NCI-H1417 (cell line): ENCODE measurements at regions not wholly inside any gene's neighbourhood (a gene's known extent, or its start where the extent isn't known, plus 50 kb on each side); places are given as distances from the start of the nearest gene placed in this dataset.

Experiments
- DNase-seq, 3 experiments: peaks; one replicate each; lab custom pipeline; 2025; lab: John Stamatoyannopoulos, UW

GRCh38 chr15:87245592-87245991, 1010.9 kb downstream of the NTRK3 start:
- no peak for DNase-seq

- DNase-seq: no peak
These were observed 1013.1 kb downstream of the NTRK3 start for GRCh38 chr15:87243474-87243873.

GRCh38 chr15:87239582-87240230, 1016.8 kb downstream of the NTRK3 start:
- no peak for DNase-seq

DNA sequence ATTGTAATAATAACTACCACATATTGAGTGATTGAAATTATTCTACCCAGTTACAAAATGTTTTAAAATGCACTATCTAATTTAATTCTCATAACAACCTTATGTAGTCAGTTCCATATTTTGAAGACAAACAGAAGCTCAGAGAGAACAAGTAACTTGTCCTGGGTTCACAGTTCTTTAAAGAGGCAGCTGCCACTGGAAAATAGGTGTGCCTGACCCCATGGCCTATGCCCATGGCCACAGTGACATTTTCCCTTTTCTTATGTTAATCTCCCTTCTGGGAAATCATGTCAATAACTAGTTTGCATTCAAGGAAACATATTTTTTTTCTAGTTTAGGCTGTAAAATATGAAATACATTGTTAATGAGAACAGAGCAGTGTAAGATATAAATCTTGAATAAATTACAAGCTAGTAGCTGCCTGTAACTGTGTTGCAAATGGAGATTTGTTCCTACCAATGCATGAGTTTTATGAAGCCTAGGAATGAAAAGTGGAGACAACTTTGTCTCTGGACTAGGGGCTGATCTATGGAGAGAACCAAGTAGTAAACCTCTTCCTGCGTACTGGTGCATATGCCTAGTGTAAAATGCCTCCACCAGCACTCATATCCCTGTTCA, 1018.0 kb downstream of the NTRK3 start:
- DNase-seq: no peak

GRCh38 chr15:87228460-87228859, 1028.1 kb downstream of the NTRK3 start:
- no peak for DNase-seq

DNA sequence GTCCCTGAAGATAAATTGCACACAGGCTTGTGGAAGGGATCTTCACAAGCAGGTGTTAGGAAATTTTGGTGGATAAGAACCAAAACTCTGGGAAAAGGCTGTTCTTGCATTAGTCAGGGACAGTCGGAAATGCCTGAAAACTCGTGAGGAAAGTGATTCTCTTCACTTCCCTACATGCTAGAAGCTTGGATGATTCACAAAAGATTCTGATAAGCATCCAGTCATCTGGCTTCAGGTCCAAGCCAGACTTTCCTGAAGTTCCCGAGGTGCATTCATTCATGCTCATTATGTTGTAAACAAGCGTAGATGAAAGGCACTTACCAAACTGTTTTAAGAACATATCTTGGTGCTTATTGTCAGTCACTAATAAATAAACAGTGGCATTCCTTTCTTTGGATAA, 1028.7 kb downstream of the NTRK3 start:
- DNase-seq: no peak

GRCh38 chr15:87225436-87225835, 1031.1 kb downstream of the NTRK3 start:
- DNase-seq: no peak

DNA sequence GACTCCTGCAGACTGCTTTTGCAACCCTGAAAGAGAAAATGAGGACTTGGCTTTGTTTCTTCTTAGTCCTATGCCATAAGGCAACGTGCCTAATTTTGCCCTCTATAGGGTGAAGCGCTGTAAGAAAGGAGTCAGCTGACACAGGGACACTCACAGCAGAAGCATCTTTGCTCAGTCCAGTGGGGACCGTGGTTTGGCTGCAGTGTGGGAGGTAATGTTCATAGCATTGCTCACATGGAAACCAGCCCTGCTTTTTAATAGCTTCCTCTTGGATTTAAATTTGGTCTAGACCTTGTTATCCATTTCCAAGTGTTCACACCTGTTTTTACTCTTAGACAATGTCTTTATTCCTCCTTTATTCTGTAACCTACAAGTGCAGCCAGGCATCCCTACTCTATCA, 1032.1 kb downstream of the NTRK3 start:
- no peak for DNase-seq

DNA sequence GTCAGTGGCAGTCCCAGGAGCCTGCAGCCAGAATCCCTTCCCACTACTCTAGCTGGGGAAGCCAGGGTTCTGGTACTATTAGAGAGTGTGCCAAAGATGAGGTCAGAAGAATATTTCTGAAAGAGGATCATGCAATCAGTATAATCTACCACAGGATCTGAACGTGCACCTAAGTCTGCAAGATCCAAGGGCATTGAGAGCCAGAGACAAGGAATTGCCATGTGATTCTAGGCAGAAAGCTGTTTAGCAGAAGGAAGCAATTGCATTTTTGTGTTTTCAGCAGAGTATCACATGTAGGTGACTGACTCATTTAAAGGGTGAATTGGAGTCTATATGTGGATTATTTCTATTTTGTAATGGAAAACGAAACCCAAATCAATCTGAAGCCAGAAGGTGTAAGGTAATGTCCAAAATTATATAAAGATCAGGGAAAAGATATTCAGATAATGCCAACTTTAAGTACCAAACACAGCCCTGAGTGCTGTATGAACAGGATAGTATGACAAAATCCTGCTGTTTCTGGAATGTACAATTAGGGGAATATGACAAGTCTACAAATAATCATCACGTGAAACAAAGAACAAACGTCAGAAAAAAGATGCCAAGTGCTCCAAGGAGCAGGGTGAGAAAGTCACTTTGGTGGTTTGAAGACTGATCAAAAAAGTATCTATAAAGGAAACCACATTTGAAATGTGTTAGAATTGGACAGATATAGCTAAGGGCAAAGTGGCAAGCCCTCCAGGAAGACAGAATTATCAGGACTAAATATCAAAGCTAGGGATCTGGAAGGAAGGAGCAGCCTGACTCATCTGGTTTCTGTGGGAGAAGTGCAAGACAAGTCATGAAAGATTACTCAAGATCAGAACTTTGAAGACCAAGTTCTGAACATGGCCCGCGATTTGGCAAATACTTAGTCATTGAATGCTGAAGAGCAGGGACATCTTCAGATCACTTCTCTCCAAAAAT, 1036.6 kb downstream of the NTRK3 start:
- DNase-seq: no peak

DNA sequence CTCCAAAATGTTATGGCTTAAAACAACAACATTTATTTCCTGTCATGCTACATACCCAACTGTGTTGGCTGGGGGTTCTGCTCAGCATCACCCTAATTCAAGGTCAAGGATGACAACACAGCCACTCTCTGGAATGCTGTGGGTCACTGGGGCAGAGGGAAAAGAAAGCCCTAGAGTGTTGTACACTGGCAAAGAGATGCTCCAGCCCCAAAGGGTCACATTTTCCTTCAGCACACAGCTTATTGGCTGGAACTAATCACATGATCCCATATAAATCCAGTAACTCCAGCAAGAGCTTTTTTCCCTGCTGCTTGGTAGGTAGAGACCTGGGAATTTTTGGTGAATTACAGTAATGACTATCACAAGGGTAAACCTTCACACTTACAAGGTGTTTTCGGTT, 1041.4 kb downstream of the NTRK3 start:
- DNase-seq: no peak

GRCh38 chr15:87213626-87214025, 1042.9 kb downstream of the NTRK3 start:
- no peak for DNase-seq

DNA sequence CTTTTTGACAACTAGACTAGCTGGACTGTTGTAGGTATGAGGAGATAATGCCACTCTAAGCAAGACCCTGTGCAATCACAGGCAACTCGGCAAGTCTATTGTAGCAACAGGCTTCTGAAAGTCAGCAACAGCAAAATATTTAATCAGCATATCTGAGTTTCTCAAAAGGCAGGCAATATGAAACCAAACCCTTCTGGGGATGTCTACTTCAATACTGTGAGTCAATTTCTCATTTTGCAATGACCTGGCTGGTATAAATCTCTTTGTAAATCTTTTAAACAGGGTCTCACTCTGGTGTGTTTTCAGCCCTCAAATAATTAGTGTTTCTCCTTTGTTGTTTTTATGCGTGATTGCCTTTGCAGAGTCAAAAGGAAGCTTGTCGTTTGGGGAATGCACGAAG, 1044.5 kb downstream of the NTRK3 start:
- no peak for DNase-seq

DNA sequence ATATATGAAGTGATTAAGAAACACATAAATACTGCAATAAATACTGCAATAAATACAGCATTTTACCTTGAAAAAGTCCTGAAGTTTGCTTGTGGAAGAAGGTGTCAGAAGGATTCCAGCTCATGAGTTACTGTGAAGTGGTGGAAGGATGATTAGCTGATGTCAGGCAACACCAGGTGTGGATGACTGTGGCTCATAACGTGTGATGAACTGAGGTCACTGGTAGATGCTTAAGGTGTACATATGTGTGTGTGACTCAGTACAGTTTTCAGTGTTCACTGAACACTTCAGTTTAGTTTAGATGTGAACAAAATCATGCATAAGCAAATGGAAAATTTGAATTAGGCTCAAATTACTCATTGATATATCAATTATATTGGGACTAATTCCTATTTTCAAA, 1045.0 kb downstream of the NTRK3 start:
- no peak for DNase-seq

DNA sequence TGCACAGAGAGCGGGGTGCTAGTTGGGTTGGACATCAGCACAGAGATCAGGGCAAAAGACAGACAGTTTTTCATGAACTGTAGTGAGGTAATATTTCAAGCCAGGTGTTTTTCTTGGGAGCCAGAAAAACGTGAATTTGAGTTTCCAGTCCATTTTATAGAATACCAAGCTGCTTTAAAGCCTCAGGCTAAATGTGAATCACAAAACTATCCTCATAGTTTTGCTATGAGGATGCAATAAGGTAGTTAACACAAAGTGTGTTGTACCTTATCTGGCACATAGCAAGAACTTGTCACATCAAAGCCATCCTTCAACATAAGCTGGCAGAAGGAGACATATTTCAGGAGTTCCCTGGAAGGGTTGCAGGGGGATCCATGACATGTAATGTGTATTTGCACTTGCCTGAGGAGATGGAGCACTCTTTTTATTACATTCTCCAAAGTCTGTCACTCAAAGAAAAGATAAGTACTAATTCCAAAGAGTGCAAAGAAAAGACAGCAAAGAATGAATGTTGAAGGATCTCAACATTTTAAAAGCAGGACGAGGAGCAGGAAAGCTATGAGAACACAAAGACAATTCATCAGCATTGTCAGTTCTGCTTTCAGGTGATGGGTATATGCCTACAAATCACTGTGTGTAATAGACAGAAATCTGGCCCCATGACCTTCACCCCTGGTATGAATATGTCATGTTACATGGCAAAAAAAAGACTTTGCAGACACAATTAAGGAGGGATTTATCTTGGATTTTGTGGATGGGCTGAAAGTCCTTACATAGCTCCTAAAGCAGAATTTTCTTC, 1046.4 kb downstream of the NTRK3 start:
- no peak for DNase-seq

DNA sequence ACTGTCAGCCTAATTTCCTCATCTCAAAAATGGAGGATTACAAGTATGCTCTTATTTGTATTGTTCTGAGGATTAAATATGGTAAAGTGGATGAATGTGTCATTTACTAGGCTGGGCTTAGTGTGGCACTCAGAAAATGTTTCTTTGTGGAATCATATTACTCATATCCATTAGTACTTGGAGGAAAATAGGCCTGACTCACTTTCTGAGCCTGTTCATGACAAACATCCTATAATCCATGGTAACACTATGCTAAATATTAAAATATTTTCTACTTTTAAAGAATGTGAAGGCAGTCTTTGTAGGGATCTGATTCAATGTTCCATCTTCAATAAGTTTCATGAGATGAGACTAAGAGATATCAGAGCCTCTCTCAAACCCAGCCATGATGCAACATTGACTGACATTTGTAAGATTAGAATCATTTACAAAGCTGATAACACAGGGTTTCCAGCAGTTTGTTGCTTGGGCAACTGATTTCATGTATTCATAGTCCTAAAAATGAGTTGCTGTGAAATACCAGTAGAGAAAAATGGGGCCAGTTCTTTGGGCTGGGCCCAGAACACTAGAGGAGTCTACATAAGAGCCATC, 1048.5 kb downstream of the NTRK3 start:
- DNase-seq: no peak

DNA sequence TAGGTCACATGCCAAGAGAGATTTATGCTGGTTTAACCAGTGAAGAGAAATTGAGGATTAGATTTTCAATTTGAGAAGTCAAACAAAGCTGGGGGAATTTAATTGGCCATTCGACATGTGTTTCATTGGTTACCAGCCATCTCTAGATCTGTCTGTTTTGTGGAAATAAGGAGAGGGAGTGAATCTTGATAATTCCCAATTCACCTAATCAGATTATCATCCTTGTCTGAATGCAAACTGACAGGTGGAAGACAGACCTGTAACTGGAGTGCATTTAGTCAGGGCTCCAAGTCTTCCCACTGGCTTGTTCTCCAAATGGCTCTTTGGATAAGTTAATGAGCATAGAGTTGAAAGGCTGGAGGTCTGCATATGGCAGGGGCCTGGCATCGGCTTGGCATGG, 1049.3 kb downstream of the NTRK3 start:
- DNase-seq: no peak

- no peak for DNase-seq
These were observed 1054.6 kb downstream of the NTRK3 start for GRCh38 chr15:87201986-87202385.

GRCh38 chr15:87200149-87200548, 1056.4 kb downstream of the NTRK3 start:
- DNase-seq: no peak

DNA sequence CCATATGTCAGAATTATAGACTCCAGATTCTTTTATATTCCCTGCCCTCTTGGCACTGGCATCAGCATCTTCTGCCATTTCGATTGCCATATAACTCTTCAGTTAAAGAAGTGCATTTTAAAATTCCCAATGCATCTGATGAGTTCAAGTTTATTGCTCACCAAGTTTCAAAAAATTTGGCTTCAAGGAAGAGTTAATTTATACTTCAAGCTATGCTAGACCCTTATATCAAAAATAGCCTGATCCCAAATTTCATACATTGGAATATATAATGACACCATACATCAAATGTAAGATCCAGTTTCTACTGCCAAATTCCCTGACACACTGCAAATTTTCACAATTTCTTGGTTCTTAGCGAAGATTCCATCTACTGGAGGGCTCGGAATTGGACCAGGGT, 1058.6 kb downstream of the NTRK3 start:
- DNase-seq: no peak

DNA sequence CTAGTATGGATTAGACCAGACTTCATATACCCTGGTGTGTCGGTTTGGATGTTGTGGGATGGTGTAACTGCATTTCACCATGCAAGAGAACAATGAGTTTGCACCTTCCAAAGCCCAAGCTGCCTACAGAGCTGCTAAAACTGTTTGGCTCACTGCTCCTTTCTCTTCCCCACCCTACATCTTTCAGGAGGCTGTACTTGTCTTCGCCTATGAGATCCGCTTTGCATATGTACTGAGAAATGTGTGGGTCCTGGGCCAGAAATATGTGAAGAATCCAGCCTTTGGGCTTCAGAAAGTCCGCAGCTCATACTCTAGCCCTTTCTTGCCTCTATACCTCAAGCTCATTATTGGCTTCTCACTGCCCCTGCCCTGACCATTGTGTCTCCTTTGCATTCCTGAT, 1060.0 kb downstream of the NTRK3 start:
- no peak for DNase-seq

DNA sequence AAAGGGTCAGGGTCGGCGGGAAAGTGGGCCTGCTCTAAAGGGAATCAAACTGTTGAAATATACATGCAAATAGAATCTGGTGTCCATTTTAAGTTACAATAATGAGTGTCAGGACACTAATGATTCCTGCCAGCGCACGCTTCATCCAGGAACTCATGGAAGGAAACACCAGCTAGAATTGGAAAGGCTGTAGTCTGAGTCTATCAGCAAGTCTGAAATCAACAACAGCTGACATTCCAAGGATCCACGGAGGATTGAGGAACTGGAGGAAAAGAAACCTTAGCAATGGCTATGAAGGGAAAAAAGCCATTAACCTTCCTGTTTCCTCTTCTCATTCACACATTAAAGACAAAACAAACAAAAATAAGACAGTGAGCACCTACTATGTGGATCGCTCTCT, 1063.1 kb downstream of the NTRK3 start:
- DNase-seq: no peak

DNA sequence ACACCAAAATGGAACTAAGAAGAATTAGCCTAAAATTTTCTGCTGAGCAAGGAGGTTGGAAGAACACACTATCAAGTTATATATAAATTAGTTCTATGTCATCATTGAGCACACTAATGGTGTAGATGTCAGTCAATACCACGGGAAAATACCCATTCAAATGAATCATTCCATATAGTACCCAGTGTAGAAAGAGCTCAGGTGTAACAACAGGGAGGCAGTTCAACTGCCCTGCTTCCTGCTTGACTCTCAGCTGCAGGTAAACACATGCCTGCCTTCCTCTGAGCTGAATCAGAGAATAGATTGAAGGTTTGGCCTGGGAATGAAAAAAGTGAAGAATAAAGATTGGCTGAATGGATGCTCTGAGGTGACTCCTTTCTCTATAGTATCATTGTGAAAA, 1088.0 kb downstream of the AGBL1 start:
- DNase-seq: no peak
